Peyer's patch (tissue), 4 donors: ENCODE measurements at regions not wholly inside any gene's neighbourhood (a gene's known extent, or its start where the extent isn't known, plus 50 kb on each side); places are given as distances from the start of the nearest gene placed in this dataset.

Experiments used
- DNase-seq, 3 donors: peaks; one replicate each; pipeline ENCODE4 v3.0.0-alpha.2; 2017 to 2019
- H3K27ac ChIP-seq, 4 donors: fragments of 200-600 bp; sonication (generic); one replicate each; pipeline ENCODE4 v1.5.1; 2016 to 2019
- H3K27me3 ChIP-seq, 2 donors: fragments of 200-600 bp; sonication (generic); one replicate each; pipeline ENCODE4 v1.5.1; 2019
- H3K36me3 ChIP-seq, 3 donors: fragments of 200-600 bp; sonication (generic); one replicate each; pipeline ENCODE4 v1.5.1; 2016 to 2019
- H3K4me1 ChIP-seq, 4 donors: fragments of 200-600 bp; sonication (generic); one replicate each; pipeline ENCODE4 v1.5.1; 2016 to 2019
- H3K4me3 ChIP-seq, 4 donors: fragments of 200-600 bp; sonication (generic); 1 replicate in 3 of 4; 2 replicates in 1 of 4; pipeline ENCODE4 v1.5.1; 2016 to 2019; ENCODE audit warnings: mild to moderate bottlenecking in 1 of 4
- H3K9me3 ChIP-seq, 4 donors: fragments of 200-600 bp; sonication (generic); one replicate each; pipeline ENCODE4 v1.5.1; 2016 to 2019; ENCODE audit warnings: mild to moderate bottlenecking in 1 of 4
- CTCF ChIP-seq, 6 experiments: fragments of 450-650 bp in 4 of 6; fragments of 200-600 bp in 2 of 6; sonication (generic) in 1 of 6; IDR thresholded peaks; one replicate each; pipeline ENCODE4 v1.5.1; 2017 to 2019; ENCODE audit warnings: antibody characterized with exemption in 6 of 6, mild to moderate bottlenecking in 3 of 6, moderate library complexity in 1 of 6
- POLR2A ChIP-seq, 2 donors: fragments of 450-650 bp; IDR thresholded peaks; one replicate each; pipeline ENCODE4 v1.5.1; 2017; ENCODE audit warnings: antibody characterized with exemption in 2 of 2, mild to moderate bottlenecking in 2 of 2, moderate library complexity in 2 of 2

DNA sequence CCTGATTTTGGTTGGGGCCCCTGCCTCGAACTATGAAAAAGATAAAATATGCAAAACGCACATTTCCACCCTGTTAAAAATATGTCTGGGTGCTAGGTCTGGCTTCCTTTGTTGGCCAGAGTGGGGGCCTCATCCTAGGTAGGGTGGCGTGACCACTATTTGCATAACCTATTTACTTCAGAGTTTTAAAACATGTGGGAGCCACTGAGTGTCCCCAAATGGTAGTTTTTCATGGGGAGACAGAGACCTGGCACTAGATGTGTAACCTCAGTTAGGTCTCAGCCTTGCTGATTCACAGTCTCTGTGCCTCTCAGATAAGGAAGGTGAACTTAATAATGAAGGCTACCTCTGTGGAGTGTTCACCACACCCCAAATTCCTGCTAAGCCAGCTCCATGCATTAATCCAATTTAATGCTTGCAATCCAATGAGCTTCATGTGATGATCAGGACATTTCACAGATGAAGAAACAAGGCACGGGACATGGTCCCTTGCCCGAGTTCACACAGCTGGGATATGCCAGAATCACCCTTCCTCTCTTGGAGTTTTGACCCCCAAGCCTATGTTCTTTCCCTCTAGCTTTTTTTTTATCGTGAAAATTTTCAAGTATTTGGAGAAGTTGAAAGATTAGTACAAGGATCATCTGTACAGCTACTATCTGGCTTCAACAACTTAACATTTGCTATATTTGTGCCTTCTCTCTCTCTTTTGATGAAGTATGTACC, 103.4 kb downstream of the IRF8 start:
- Histone ChIP-seq H3K4me3 (no peak overlapping the region), H3K27ac (peak overlapping the region in 1 of 4 donors; percentile 51), H3K27me3 (no peaks in the 10 kb centered on the region), H3K4me1 (no peaks in the 10 kb centered on the region), H3K36me3 (no peaks in the 10 kb centered on the region), H3K9me3 (no peaks in the 10 kb centered on the region)
- peak in 2 of 3 donors; percentile 66 to 70 for DNase-seq
- TF ChIP-seq CTCF (IDR thresholded peaks at IDR 0.05), result no peak

- H3K27ac ChIP-seq, result no peak overlapping the region
- peaks cover 0 to 10% (median 2%) of the 10 kb centered on the region in 4 donors for H3K4me1 ChIP-seq
- no peaks in the 10 kb centered on the region for H3K27me3 ChIP-seq
- H3K4me3 ChIP-seq, result no peak overlapping the region
- TF ChIP-seq POLR2A (IDR thresholded peaks at IDR 0.05) (no peak), CTCF (IDR thresholded peaks at IDR 0.05) (no peak)
- no peaks in the 10 kb centered on the region for H3K9me3 ChIP-seq
- H3K36me3 ChIP-seq, result no peaks in the 10 kb centered on the region
- DNase-seq, result no peak
Observed at GRCh38 chr16:86007524-86007923, 108.6 kb downstream of the IRF8 start.

GRCh38 chr16:86010680-86011141, 111.7 kb downstream of the IRF8 start:
- Histone ChIP-seq H3K27me3 (no peaks in the 10 kb centered on the region), H3K4me1 (peaks cover 0 to 10% (median 2%) of the 10 kb centered on the region in 4 donors), H3K4me3 (no peak overlapping the region), H3K9me3 (no peaks in the 10 kb centered on the region), H3K36me3 (no peaks in the 10 kb centered on the region), H3K27ac (peak overlapping the region in 1 of 4 donors; percentile 27)
- no peak for TF ChIP-seq CTCF (IDR thresholded peaks at IDR 0.05)
- TF ChIP-seq POLR2A (IDR thresholded peaks at IDR 0.05), result no peak
- peak; percentile 18 to 64 (median 56) for DNase-seq

DNA sequence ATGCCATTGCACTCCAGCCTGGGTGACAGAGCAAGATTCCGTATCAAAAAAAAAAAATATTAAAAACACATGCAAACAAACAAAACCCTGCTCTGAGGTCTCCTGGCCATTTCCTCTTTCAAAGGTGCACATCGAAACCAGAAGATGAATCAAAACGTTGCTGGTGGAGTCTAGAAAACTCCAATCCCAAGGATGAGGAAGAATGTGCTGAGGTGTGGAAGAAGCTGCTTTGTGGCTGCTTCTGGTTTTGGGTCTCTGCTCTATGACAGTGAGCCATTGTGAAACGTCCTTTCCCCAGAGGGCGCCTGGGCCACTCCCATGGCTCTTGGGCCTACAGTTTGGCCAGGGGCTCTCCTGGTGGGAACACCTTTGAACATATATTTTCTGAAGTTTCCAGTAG, 112.6 kb downstream of the IRF8 start:
- TF ChIP-seq CTCF (IDR thresholded peaks at IDR 0.05) (no peak), POLR2A (IDR thresholded peaks at IDR 0.05) (no peak)
- peak in 1 of 3 donors; percentile 34 for DNase-seq
- Histone ChIP-seq H3K36me3 (no peaks in the 10 kb centered on the region), H3K27ac (peak overlapping the region in 1 of 4 donors; percentile 27), H3K4me3 (no peak overlapping the region), H3K4me1 (peaks cover 0 to 10% (median 2%) of the 10 kb centered on the region in 4 donors), H3K9me3 (no peaks in the 10 kb centered on the region), H3K27me3 (no peaks in the 10 kb centered on the region)

GRCh38 chr16:86012221-86012620, 113.3 kb downstream of the IRF8 start:
- no peak for TF ChIP-seq CTCF (IDR thresholded peaks at IDR 0.05)
- no peak for TF ChIP-seq POLR2A (IDR thresholded peaks at IDR 0.05)
- no peaks in the 10 kb centered on the region for H3K27me3 ChIP-seq
- no peaks in the 10 kb centered on the region for H3K9me3 ChIP-seq
- no peak for DNase-seq
- peaks cover 0 to 10% (median 2%) of the 10 kb centered on the region in 4 donors for H3K4me1 ChIP-seq
- H3K27ac ChIP-seq, result no peak overlapping the region
- H3K36me3 ChIP-seq, result no peaks in the 10 kb centered on the region
- H3K4me3 ChIP-seq, result no peak overlapping the region
